CD1c-positive myeloid dendritic cell (primary cell): ENCODE measurements at regions not wholly inside any gene's neighbourhood (a gene's known extent, or its start where the extent isn't known, plus 50 kb on each side); places are given as distances from the start of the nearest gene placed in this dataset.
A peak's percentile ranks its signal among the peaks of the same experiment; 100 is the strongest.
"Not testable (repeated sequence)": the region's sequence is repeated elsewhere in the genome, so short reads cannot be mapped to it uniquely, and the experiment has no call there.

Source experiments
- DNase-seq: peaks from one replicate; pipeline ENCODE4 v3.0.0-alpha.2; 2016; ENCODE audit errors: extremely low spot score

DNA sequence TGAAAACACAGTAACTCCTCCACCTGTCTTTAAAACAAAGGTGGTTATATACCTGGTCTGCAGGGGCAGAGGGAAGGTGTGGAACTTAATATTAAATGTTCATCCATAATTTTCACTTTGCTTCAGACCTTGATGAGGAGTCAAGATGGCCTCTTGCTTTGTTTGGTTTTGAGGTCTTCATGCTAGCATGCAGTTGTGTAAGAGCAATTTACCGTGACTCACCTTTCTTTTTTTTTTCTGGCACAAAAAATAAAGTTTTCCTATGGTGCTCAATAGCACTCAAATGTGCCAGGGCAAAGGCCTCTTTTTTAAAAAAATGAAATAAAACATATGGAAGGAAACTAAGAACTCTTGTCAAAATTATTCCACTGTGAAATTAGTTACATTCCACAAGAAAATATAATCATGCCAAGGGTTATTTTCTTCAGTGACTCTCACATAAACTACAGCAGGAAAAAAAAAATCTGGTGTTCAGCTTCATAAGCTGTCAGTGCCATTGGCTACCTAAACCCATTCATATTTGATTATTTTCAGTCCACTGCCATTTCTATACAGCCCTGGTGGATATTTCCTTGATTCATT lies 128.2 kb downstream of the SLC7A11 start:
- DNase-seq: no peak

DNA sequence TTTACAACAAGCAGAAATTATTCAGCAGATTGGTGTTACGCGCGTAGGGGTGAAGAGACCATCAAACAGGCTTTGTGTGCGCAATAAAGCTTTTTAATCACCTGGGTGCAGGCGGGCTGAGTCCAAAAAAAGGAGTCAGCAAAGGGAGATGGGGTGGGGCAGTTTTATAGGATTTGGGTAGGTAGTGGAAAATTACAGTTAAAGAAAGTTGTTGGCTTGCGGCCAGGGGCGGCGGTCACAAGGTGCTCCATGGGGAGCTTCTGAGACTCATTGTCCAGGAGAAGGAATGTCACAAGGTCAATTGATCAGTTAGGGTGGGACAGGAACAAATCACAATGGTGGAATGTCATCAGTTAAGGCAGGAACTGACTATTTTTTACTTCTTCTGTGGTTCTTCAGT lies 129.3 kb downstream of the SLC7A11 start:
- DNase-seq: not testable (repeated sequence)

DNA sequence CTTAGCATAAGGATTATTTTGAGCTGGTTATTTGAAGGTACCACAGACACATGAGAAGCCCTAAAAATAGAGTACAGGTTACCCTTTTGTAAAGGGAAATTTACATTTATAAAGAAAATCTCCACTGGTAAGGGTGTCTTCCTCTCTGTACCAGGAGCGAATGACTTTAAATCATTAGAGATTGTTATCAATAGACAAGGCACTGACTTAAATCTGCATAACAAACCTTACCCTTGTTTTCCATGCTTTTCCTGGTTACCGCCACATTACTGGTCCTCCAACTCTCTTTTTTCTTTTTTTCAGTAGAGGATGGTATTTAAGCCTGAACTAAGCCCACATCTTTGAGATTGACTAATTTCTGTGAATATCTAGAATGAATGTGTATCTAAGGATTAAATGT lies 129.8 kb downstream of the SLC7A11 start:
- DNase-seq: no peak

DNA sequence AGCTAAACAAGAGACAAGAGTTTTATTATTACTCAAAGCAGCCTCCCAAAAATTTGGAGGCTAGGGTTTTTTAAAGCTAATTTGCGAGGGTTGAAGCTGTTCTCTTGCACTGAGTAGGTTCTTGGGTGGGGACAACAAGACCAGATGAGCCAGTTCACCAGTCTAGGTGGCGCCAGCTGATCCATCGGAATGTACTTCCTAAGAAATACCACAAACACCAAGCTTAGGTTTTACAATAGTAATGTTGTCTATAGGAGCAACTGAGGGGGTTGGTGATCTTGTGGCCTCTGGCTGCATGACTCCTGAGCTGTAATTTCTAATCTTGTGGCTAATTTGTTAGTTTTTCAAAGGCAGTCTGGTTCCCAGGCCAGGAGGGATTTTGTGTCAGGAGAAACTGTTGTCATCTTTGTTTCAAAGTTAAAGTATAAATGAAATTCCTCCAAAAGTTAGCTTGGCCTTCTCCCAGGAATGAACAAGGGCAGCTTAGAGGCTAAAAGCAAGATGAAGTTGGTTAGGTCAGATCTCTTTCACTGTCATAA lies 130.6 kb downstream of the SLC7A11 start:
- DNase-seq: no peak

DNA sequence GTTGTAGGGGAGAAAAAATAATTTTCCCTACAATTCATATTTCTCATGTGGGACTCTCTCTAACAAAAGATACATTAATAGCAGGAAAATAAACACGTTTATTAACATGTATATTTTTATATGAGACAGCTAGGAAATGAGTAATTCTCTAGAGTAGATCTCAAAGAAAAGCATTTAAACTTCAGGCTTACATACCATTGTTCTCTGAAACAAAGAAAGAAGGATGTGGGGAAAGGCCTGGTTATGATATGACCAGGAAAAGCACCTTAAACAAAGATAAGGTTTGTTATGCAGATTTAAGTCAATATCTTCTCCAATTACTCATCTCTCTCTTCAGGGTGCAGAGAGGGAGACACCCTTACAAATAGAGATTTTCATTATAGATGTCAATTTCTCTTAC lies 131.3 kb downstream of the SLC7A11 start:
- no peak for DNase-seq

DNA sequence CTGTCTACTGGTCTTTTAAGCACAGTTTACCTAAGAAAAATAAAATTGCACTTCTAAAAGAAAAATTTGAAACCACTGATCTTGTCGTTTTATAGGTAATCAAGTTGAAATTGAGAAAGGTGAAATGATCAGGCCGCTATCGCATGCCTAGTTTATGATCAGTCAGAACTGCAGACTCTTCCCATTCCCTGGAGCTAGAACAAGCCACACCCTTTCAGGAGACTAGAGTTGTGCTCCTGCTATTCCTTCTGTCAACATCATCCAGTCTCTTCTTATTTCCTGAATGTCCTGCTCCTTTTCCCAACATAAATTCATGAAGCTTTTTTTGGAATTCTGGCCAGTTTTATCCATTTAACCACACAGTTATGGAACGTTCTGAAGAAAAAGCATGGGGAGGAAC lies 135.1 kb downstream of the SLC7A11 start:
- DNase-seq: no peak

DNA sequence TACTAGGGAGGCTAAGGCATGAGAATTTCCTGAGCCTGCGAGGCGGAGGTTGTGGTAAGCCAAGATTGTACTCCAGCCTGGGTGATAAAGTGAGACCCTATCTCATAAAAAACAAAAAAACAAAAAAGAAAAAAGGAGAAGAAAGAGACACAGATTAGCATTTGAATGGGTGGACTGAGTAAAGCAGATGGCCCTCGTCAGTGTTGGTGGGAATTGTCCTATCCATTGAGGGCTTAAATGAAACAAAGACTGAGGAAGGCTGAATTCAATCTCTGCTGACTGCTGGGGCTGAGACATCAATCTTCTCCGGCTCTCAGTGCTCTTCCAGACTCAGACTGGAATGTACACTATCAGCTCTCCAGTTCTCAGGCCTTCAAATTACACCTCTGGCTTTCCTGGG lies 136.8 kb downstream of the SLC7A11 start:
- DNase-seq: no peak

- no peak for DNase-seq
These were observed 137.9 kb downstream of the SLC7A11 start for GRCh38 chr4:138104284-138104680.

GRCh38 chr4:138103597-138104283 lies 138.4 kb downstream of the SLC7A11 start:
- DNase-seq: no peak

DNA sequence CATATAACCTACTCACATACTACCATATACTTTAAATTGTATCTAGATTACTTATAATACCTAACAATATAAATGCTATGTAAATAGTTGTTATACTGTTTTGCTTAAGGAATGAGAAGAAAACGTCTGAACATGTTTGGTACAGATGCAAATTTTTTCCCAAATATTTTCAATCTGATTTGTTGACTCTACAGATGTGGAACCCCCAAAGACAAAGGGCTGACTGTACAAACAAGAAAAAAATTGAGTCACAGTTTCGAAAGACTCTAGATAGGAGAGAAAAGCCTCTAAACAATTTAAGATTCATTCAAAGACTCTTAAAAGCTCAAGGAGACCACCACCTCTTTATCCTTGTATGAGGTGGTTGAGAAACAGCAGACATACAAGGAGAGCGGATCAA lies 142.8 kb downstream of the SLC7A11 start:
- DNase-seq: no peak

DNA sequence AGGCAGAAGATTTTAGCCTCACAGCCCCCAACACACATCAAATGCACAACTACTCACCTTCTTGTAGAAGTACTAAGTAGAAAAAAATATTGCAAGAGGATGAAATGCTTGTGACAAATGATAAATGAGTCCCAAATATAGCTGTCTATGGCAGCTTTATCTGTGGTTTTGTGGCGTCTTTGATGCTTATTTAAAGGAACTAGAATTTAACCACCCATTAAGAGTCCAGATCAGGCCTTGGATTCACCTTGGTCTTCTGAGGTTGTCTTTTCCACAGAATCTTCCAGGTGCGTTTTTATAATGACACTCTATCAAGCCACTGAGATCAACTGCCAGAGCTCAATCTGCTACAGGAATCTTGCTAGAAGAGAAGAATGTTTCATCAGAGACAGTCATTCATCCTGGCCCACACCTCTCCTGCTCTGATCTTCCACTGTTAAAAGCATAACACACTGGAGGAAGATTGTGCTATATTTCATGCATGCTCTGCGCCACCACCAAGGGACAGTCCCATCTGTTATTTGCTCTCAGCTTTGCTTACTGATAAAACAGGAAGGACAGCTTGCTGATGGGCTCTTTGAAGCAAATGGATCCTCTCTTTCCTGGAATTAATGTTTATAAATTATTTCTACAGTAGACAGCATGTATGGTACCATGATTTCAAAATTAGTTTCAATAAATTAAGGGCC lies 144.1 kb downstream of the SLC7A11 start:
- DNase-seq: no peak

- no peak for DNase-seq
These were observed 145.6 kb downstream of the SLC7A11 start for GRCh38 chr4:138096384-138097062.

DNA sequence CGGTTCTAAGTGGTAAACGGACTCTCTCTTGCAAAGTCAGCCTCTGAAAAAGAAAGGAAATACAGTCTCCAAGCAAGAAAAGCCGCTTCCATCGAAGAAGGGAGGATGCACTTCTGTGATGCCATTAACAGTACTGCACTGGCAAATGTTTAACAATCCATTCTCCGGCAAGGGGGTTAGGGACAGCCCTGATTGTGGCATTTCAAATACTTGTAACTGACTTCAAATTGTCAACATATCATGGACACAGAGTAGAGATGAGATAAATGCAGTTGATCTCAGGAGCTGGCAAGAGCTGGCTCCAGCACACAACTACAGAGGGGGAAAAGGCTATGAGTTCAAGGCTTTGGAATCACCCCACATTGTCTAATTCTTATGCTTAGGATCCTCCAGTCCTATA lies 146.8 kb downstream of the SLC7A11 start:
- no peak for DNase-seq

DNA sequence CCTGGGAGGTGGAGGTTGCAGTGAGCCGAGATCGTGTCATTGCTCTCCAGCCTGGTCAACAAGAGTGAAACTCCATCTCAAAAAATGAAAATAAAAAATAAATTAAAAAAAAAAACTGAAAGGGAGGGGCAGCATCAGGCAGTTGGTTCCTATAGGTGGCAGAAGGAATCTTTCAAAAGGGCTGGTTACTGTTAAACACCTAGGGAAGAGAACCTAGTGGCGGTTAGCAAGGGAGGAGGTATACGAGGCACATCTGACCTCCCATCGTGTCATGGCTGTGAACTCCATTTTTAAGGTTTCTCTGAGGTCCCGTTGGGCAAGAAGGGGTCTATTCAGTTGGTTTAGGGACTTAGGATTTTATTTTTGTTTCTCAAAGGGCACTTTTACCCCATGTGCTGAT lies 150.1 kb downstream of the SLC7A11 start:
- DNase-seq: no peak

- no peak for DNase-seq
These were observed 151.1 kb downstream of the SLC7A11 start for GRCh38 chr4:138090918-138091676.

DNA sequence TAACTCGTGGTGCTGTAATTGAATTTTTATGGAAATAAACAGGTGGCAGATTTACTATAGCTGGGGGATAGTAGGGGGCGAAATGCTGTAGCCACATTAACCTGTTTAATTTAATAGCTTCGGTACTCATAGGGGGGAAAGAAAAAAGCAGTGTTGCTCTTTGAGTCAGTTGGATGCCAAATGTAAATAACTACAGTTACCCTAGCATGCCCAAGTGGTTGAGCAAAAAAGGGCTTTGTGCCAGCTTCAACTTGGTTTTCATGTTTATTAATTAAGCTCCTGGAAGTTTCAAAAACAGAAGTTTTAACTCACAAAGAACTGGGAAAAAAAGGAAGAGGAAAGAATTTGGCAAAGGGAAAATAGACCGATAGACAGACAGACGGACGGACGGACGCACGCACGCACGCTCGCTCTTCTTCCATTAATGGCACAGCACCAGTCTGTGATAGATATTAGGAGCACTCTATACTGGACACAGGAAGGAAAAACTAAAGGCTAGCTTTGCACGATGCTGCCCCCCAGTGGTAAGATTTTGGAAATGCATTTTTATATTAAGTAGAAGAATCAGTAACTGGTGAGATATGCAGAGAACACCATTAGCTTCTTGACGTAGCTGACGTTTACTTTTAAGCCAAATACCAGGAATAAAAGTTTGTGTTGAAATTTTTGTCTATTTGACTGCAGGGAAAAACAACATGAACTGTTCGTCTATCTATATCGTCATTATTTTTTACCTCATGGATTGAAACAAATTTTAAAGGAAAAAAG lies 151.8 kb downstream of the SLC7A11 start:
- DNase-seq: peak; percentile 61

DNA sequence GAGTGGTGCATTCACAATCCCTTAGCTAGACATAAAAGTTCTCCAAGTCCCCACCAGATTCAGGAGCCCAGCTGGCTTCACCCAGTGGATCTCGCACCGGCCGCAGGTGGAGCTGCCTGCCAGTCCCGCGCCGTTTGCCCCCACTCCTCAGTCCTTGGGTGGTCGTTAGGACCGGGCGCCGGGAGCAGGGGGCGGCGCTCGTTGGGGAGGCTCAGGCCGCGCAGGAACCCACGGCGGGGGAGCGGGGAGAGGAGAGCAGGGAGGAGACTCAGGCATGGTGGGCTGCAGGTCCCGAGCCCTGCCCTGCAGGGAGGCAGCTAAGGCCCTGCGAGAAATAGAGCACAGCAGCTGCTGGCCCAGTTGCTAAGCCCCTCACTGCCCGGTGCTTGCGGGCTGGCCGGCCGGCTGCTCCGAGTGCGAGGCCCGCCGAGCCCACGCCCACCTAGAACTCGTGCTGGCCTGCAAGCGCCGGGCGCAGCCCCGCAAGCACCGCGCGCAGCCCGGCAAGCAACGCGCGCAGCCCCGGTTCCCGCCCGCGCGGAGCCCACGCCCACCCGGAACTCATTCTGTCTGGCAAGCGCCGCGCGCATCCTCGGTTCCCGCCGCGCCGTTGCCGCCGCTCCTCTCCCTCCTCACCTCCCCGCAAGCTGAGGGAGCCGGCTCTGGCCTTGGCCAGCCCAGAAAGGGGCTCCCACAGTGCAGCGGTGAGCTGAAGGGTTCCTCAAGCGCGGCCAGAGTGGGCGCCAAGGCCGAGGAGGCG lies 153.5 kb downstream of the SLC7A11 start:
- no peak for DNase-seq

- DNase-seq: no peak
These were observed 155.0 kb downstream of the SLC7A11 start for GRCh38 chr4:138087066-138087719.

DNA sequence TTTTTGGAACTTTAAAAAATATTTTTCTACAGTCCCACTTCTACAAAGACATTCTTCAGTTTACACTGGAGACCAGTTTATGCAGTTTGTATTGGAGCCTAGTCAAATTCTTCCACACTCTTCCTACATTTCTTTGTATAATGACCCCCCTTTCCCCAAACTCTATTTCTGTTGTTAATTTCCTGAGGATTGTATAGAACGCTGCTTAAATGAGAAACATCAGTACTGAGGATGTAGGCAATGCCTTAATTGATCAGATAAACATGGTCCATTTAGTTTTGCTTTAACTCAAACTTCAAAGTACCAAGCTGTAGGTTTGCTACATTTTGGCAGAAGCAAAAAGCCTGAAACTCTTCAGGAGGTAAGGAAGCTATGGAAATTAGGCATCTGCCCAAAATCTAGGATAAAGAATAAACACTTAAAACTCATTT lies 155.5 kb downstream of the SLC7A11 start:
- no peak for DNase-seq
